Neural cell (in vitro differentiated cells): ENCODE measurements at regions not wholly inside any gene's neighbourhood (a gene's known extent, or its start where the extent isn't known, plus 50 kb on each side); places are given as distances from the start of the nearest gene placed in this dataset.

Source experiments
- H2AFZ ChIP-seq: fragments of 200-600, 300-800 bp; sonication (generic), shearing (Covaris generic); 2 replicates; pipeline ENCODE4 v1.6.0; 2014; ENCODE audit warnings: low read depth, mild to moderate bottlenecking, antibody characterized with exemption, low read length, moderate library complexity
- H3F3A ChIP-seq: fragments of 200-600 bp; shearing (Covaris generic); 2 replicates; pipeline ENCODE4 v1.6.1; 2016; ENCODE audit warnings: mild to moderate bottlenecking, moderate library complexity, mixed read lengths, antibody characterized with exemption, low read length; ENCODE audit not compliant: insufficient read depth, poor library complexity, severe bottlenecking
- H3K27ac ChIP-seq: fragments of 200-600, 300-800 bp; sonication (generic), shearing (Covaris generic); 2 replicates; pipeline ENCODE4 v1.5.1; 2014; ENCODE audit warnings: mild to moderate bottlenecking, low read length, moderate library complexity
- H3K27me3 ChIP-seq: fragments of 300-800, 200-600 bp; sonication (generic), shearing (Covaris generic); 2 replicates; pipeline ENCODE4 v1.6.0; 2014; ENCODE audit warnings: mild to moderate bottlenecking, low read depth, low read length, moderate library complexity; ENCODE audit not compliant: insufficient read depth
- H3K36me3 ChIP-seq: fragments of 300-800, 200-600 bp; sonication (generic), shearing (Covaris generic); 2 replicates; pipeline ENCODE4 v1.5.1; 2014; ENCODE audit warnings: mild to moderate bottlenecking, antibody characterized with exemption, low read length, moderate library complexity; ENCODE audit not compliant: insufficient read depth
- H3K4me2 ChIP-seq: fragments of 300-800, 200-600 bp; sonication (generic), shearing (Covaris generic); 2 replicates; pipeline ENCODE4 v1.6.0; 2014; ENCODE audit warnings: mild to moderate bottlenecking, low read length
- H3K4me3 ChIP-seq: fragments of 300-800, 200-600 bp; sonication (generic), shearing (Covaris generic); 2 replicates; pipeline ENCODE4 v1.5.1; 2014; ENCODE audit warnings: mild to moderate bottlenecking, low read length, moderate library complexity
- H3K79me2 ChIP-seq: fragments of 200-600 bp; shearing (Covaris generic); replicated peaks from 2 replicates; pipeline ENCODE4 v1.6.0; 2014; ENCODE audit warnings: mild to moderate bottlenecking, low read length, moderate library complexity; ENCODE audit not compliant: insufficient read depth
- H3K9ac ChIP-seq: fragments of 300-800, 200-600 bp; sonication (generic), shearing (Covaris generic); 2 replicates; pipeline ENCODE4 v1.6.1; 2016; ENCODE audit warnings: mild to moderate bottlenecking, low read length, mixed read lengths
- H3K9me2 ChIP-seq: fragments of 200-600 bp; shearing (Covaris generic); 2 replicates; pipeline ENCODE4 v1.6.1; 2016; ENCODE audit warnings: mild to moderate bottlenecking, low read length, mixed read lengths; ENCODE audit not compliant: insufficient read depth
- H3K9me3 ChIP-seq: fragments of 200-600, 300-800 bp; sonication (generic), shearing (Covaris generic); 2 replicates; pipeline ENCODE4 v1.6.1; 2016; ENCODE audit warnings: mild to moderate bottlenecking, mixed run types, low read length, moderate library complexity, mixed read lengths
- H4K20me1 ChIP-seq: fragments of 200-600 bp; shearing (Covaris generic); 2 replicates; pipeline ENCODE4 v1.6.1; 2016; ENCODE audit warnings: mild to moderate bottlenecking, mixed run types; ENCODE audit not compliant: insufficient read depth
- CTCF ChIP-seq: fragments of 450-650 bp; IDR thresholded peaks from 2 replicates; pipeline ENCODE4 v1.5.1; 2014; ENCODE audit warnings: antibody characterized with exemption, mild to moderate bottlenecking, moderate library complexity; ENCODE audit not compliant: poor library complexity, severe bottlenecking
- EZH2 ChIP-seq: fragments of 200-600, 300-800 bp; shearing (Covaris generic), sonication (generic); IDR thresholded peaks from 2 replicates; pipeline ENCODE4 v1.6.1; 2014; ENCODE audit warnings: antibody characterized with exemption, low read length, borderline replicate concordance, mild to moderate bottlenecking; ENCODE audit not compliant: insufficient read depth, poor library complexity, severe bottlenecking
- MXI1 ChIP-seq: fragments of 450-650 bp; conservative IDR thresholded peaks from 2 replicates; pipeline ENCODE4 v1.6.1; 2014; ENCODE audit warnings: antibody characterized with exemption, mild to moderate bottlenecking; ENCODE audit not compliant: poor library complexity, severe bottlenecking
- POLR2AphosphoS5 ChIP-seq: IDR thresholded peaks from 2 replicates; pipeline ENCODE4 v1.6.1; 2012
- RAD21 ChIP-seq: fragments of 450-650 bp; conservative IDR thresholded peaks from 2 replicates; pipeline ENCODE4 v1.6.1; 2014; ENCODE audit warnings: antibody characterized with exemption, mild to moderate bottlenecking, moderate library complexity
- REST ChIP-seq: IDR thresholded peaks from 2 replicates; pipeline ENCODE4 v1.6.1; 2012; ENCODE audit warnings: borderline replicate concordance
- SMC3 ChIP-seq: fragments of 450-650 bp; conservative IDR thresholded peaks from 2 replicates; pipeline ENCODE4 v1.6.1; 2014; ENCODE audit warnings: antibody characterized with exemption, mild to moderate bottlenecking, moderate library complexity; ENCODE audit not compliant: poor library complexity
- TAF1 ChIP-seq: IDR thresholded peaks from 2 replicates; pipeline ENCODE4 v1.6.1; 2012; ENCODE audit warnings: low read depth

GRCh38 chr2:193580176-193580950 lies 1385.6 kb upstream of the TMEFF2 start:
- no peaks in the 10 kb centered on the region for H3F3A ChIP-seq

GRCh38 chr2:193566886-193567285 lies 1372.2 kb upstream of the TMEFF2 start:
- Histone ChIP-seq H4K20me1 (no peaks in the 10 kb centered on the region), H3K4me2 (no peak overlapping the region), H3K36me3 (no peaks in the 10 kb centered on the region), H3K9me2 (no peaks in the 10 kb centered on the region), H3F3A (no peaks in the 10 kb centered on the region), H3K27ac (no peak overlapping the region), H3K27me3 (no peaks in the 10 kb centered on the region), H3K9me3 (no peaks in the 10 kb centered on the region), H3K79me2 (no peaks in the 10 kb centered on the region), H2AFZ (no peak overlapping the region), H3K4me3 (no peak overlapping the region), H3K9ac (no peak overlapping the region)
- TF ChIP-seq RAD21 (no peak), SMC3 (no peak), CTCF (no peak), MXI1 (no peak), REST (no peak), TAF1 (no peak)

More at GRCh38 chr2:193580176-193580950, 1385.6 kb upstream of the TMEFF2 start:
- Histone ChIP-seq H4K20me1 (no peaks in the 10 kb centered on the region), H3K4me3 (no peak overlapping the region), H3K4me2 (no peak overlapping the region), H2AFZ (no peak overlapping the region), H3K9me2 (no peaks in the 10 kb centered on the region), H3K9me3 (no peaks in the 10 kb centered on the region), H3K79me2 (no peaks in the 10 kb centered on the region), H3K27ac (no peak overlapping the region), H3K27me3 (no peaks in the 10 kb centered on the region), H3K36me3 (no peaks in the 10 kb centered on the region), H3K9ac (no peak overlapping the region)
- no peak for TF ChIP-seq POLR2AphosphoS5
- no peak for TF ChIP-seq MXI1
- no peak for TF ChIP-seq REST
- no peak for TF ChIP-seq RAD21
- no peak for TF ChIP-seq TAF1
- TF ChIP-seq CTCF: no peak
- no peak for TF ChIP-seq SMC3
- TF ChIP-seq EZH2: no peak
